Brain microvascular endothelial cell (primary cell): ENCODE measurements at regions not wholly inside any gene's neighbourhood (a gene's known extent, or its start where the extent isn't known, plus 50 kb on each side); places are given as distances from the start of the nearest gene placed in this dataset.

Experiments
- DNase-seq: peaks from one replicate; pipeline ENCODE4 v3.0.0-alpha.2; 2020
- H3K27ac ChIP-seq: fragments of 250-450 bp; sonication (Bioruptor Pico); 2 replicates; pipeline ENCODE4 v1.5.1; 2020; ENCODE audit warnings: mild to moderate bottlenecking, moderate library complexity
- H3K27me3 ChIP-seq: fragments of 250-450 bp; sonication (Bioruptor Pico); replicated peaks from 2 replicates; pipeline ENCODE4 v1.5.1; 2020; ENCODE audit warnings: mild to moderate bottlenecking
- H3K36me3 ChIP-seq: fragments of 250-450 bp; sonication (Bioruptor Pico); replicated peaks from 2 replicates; pipeline ENCODE4 v1.5.1; 2020; ENCODE audit warnings: mild to moderate bottlenecking
- H3K4me3 ChIP-seq: 2 replicates; pipeline ENCODE4 v1.5.1; 2011; ENCODE audit warnings: low read depth, mild to moderate bottlenecking, control low read depth, low read length, moderate library complexity
- CTCF ChIP-seq: IDR thresholded peaks from 2 replicates; pipeline ENCODE4 v1.5.1; 2011; ENCODE audit warnings: low read depth, mild to moderate bottlenecking, moderate library complexity, low read length, control low read depth, inconsistent platforms; ENCODE audit errors: missing control alignments
- in situ Hi-C: cut with HindIII; loops from 2 replicates; pipeline ENCODE4 v1.10.0; 2017; ENCODE audit warnings: low sequenced_read_pairs, low pct_ligation_motif_present

GRCh38 chr16:48852951-48853350 is 243.0 kb upstream of the N4BP1 start:
- DNase-seq: no peak
- no peak overlapping the region for H3K27ac ChIP-seq
- H3K4me3 ChIP-seq: no peak overlapping the region
- no peaks in the 10 kb centered on the region for H3K36me3 ChIP-seq
- in situ Hi-C loops: no loop called here
- no peaks in the 10 kb centered on the region for H3K27me3 ChIP-seq
- no peak for TF ChIP-seq CTCF

- H3K27me3 ChIP-seq: no peaks in the 10 kb centered on the region
- no peak for TF ChIP-seq CTCF
- DNase-seq: no peak
- in situ Hi-C loops: no loop called here
- no peaks in the 10 kb centered on the region for H3K36me3 ChIP-seq
- no peak overlapping the region for H3K27ac ChIP-seq
- H3K4me3 ChIP-seq: no peak overlapping the region
Observed at GRCh38 chr16:48852458-48852857, 242.5 kb upstream of the N4BP1 start.

- TF ChIP-seq CTCF: no peak
- Histone ChIP-seq H3K27ac (no peak overlapping the region), H3K36me3 (no peaks in the 10 kb centered on the region), H3K27me3 (no peaks in the 10 kb centered on the region), H3K4me3 (no peak overlapping the region)
- no peak for DNase-seq
- in situ Hi-C loops: no loop called here
Observed at GRCh38 chr16:48850097-48850770, 240.3 kb upstream of the N4BP1 start.

GRCh38 chr16:48846277-48846676 is 236.3 kb upstream of the N4BP1 start:
- in situ Hi-C loops: no loop called here
- H3K27ac ChIP-seq: no peak overlapping the region
- H3K27me3 ChIP-seq: no peaks in the 10 kb centered on the region
- no peak overlapping the region for H3K4me3 ChIP-seq
- TF ChIP-seq CTCF: no peak
- DNase-seq: no peak
- no peaks in the 10 kb centered on the region for H3K36me3 ChIP-seq

GRCh38 chr16:48845261-48845660 is 235.3 kb upstream of the N4BP1 start:
- in situ Hi-C loops: no loop called here
- H3K27me3 ChIP-seq: no peaks in the 10 kb centered on the region
- DNase-seq: no peak

More at GRCh38 chr16:48845261-48845660, 235.3 kb upstream of the N4BP1 start:
- TF ChIP-seq CTCF: no peak
- Histone ChIP-seq H3K4me3 (no peak overlapping the region), H3K36me3 (no peaks in the 10 kb centered on the region), H3K27ac (no peak overlapping the region)
